Activated naive CD8-positive, alpha-beta T cell treated with anti-CD3 and anti-CD28 coated beads, Interleukin-2, amount 50 U/mL, for 24 hours (primary cell): ENCODE measurements at regions not wholly inside any gene's neighbourhood (a gene's known extent, or its start where the extent isn't known, plus 50 kb on each side); places are given as distances from the start of the nearest gene placed in this dataset.

Experiments used
- ATAC-seq: fragments of 150-1000 bp; cut with Tn5 transposase; one replicate; pipeline ENCODE4 v1.10.0; 2021
- DNase-seq: peaks from one replicate; pipeline ENCODE4 v3.0.0; 2021
- H3K27ac Mint-ChIP-seq: one replicate; pipeline ENCODE4 v1.8.0; 2021; ENCODE audit warnings: mild to moderate bottlenecking, mixed read lengths
- H3K27me3 Mint-ChIP-seq: one replicate; pipeline ENCODE4 v1.8.0; 2021; ENCODE audit warnings: mixed read lengths
- H3K36me3 Mint-ChIP-seq: one replicate; pipeline ENCODE4 v1.8.0; 2021; ENCODE audit warnings: low read depth, mixed read lengths
- H3K4me1 Mint-ChIP-seq: one replicate; pipeline ENCODE4 v1.8.0; 2021; ENCODE audit warnings: mixed read lengths
- H3K4me3 Mint-ChIP-seq: one replicate; pipeline ENCODE4 v1.8.0; 2021; ENCODE audit warnings: mild to moderate bottlenecking, moderate library complexity, mixed read lengths
- H3K9me3 Mint-ChIP-seq: one replicate; pipeline ENCODE4 v1.8.0; 2021; ENCODE audit warnings: mixed read lengths

GRCh38 chr4:138892483-138893407 lies 122.8 kb upstream of the NOCT start:
- Mint-ChIP-seq H3K4me1 (peaks cover 11% of the 10 kb centered on the region), H3K36me3 (no peaks in the 10 kb centered on the region), H3K4me3 (no peak overlapping the region), H3K27me3 (peaks cover 15% of the 10 kb centered on the region), H3K9me3 (no peaks in the 10 kb centered on the region), H3K27ac (no peak overlapping the region)
- DNase-seq (peak; percentile 1), ATAC-seq (peak; percentile 75)

DNA sequence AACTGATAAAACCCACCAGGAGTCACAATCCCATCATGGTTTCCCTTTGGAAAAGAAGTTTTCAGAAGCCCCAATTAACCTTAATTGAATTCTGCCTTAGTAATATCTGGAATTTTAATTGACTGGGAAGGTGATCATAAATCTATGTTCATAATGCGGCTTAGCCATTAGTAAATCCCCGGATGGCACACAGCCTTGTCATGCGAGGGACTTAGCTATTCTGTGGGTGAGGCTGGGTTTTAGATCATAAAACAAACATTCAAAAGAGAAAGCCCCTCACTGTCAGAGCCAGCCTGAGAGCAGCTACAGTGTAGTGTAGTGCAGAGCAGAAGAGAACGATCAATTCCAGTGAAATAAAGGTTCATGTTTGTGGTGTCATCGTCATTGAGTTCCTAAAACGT lies 124.0 kb upstream of the NOCT start:
- H3K36me3 Mint-ChIP-seq: no peaks in the 10 kb centered on the region
- no peak for ATAC-seq
- no peak overlapping the region for H3K27ac Mint-ChIP-seq
- H3K9me3 Mint-ChIP-seq: no peaks in the 10 kb centered on the region
- no peak for DNase-seq
- peaks cover 11% of the 10 kb centered on the region for H3K4me1 Mint-ChIP-seq
- H3K27me3 Mint-ChIP-seq: peaks cover 15% of the 10 kb centered on the region
- no peak overlapping the region for H3K4me3 Mint-ChIP-seq

DNA sequence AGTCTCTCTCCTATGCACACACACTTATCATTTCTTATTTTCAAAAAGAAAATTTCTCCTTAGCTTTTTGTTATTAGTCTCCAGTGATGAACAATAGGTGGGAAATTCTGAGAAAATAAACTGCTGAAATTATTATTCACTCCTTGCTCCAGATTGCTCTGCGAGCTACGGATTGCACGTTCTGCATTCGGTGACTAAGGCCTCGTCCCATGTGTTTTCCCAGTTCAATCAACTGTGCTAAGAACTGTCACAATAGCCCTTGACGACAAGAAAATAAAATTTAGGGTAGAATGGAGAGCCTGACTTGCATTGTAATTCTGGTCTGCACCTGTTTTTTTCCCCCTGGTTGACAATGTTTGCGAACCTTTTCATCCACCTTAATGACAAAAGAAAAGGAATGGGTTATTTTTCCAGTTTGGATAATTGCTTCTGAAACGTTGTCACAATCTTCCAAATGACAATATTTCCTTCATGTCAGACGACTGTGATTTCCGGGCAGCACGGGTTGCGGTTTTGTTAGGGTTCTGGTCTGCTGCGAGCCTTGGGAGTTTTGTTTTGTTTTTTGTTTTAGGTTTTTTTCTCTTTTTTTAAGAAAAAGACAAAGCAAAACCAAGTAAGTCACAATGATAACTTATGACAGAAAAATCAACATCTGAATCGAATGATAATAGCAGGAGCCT lies 124.5 kb upstream of the NOCT start:
- Mint-ChIP-seq H3K27ac (no peak overlapping the region), H3K27me3 (peaks cover 15% of the 10 kb centered on the region), H3K4me1 (peaks cover 11% of the 10 kb centered on the region), H3K36me3 (no peaks in the 10 kb centered on the region), H3K4me3 (no peak overlapping the region), H3K9me3 (no peaks in the 10 kb centered on the region)
- ATAC-seq (no peak), DNase-seq (no peak)

- Mint-ChIP-seq H3K27ac (no peak overlapping the region), H3K36me3 (no peaks in the 10 kb centered on the region), H3K4me3 (no peak overlapping the region), H3K27me3 (peaks cover 13% of the 10 kb centered on the region), H3K9me3 (no peaks in the 10 kb centered on the region), H3K4me1 (peaks cover 11% of the 10 kb centered on the region)
- DNase-seq: no peak
- no peak for ATAC-seq
Observed at GRCh38 chr4:138889216-138889615, 126.4 kb upstream of the NOCT start.

DNA sequence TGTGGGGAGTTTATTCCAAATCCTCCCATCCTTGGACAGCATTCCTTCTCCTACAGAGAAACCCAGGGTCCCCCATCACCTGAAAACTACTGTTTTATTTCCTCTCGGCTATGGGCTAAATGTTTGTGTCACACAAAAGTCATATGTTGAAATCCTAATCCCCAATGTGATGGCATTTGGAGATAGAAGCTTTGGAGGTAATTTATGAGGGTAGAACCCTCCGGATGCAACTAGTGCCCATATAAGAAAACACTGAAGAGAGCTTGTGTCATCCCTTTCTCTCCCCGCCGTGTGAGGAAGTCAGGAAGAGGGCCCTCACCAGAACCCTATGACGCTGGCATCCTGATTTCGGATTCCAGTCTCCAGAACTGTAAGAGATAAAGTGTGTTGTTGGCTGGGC lies 127.8 kb upstream of the NOCT start:
- Mint-ChIP-seq H3K4me1 (peaks cover 11% of the 10 kb centered on the region), H3K27ac (no peak overlapping the region), H3K9me3 (no peaks in the 10 kb centered on the region), H3K36me3 (no peaks in the 10 kb centered on the region), H3K27me3 (peaks cover 13% of the 10 kb centered on the region), H3K4me3 (no peak overlapping the region)
- no peak for DNase-seq
- no peak for ATAC-seq

DNA sequence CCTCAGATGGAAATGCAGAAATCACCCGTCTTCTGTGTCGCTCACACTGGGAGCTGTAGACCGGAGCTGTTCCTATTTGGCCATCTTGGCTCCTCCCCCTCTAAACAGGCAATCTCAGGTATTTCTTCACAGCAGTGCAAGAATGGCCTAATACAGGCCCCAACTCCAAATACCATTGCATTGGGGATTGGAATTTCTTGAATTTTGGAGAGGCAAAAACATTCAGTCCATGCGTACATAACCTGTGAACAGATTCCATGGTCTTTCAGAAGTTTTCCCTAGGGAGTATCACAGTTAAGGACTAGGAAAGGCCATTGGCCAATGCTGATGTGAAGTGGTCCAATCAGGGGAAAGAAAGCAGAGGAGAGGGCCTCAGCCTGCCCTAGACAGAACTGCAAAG lies 128.2 kb upstream of the NOCT start:
- Mint-ChIP-seq H3K36me3 (no peaks in the 10 kb centered on the region), H3K27ac (no peak overlapping the region), H3K9me3 (no peaks in the 10 kb centered on the region), H3K27me3 (peaks cover 13% of the 10 kb centered on the region), H3K4me1 (peaks cover 8% of the 10 kb centered on the region), H3K4me3 (no peak overlapping the region)
- DNase-seq: no peak
- ATAC-seq: no peak

DNA sequence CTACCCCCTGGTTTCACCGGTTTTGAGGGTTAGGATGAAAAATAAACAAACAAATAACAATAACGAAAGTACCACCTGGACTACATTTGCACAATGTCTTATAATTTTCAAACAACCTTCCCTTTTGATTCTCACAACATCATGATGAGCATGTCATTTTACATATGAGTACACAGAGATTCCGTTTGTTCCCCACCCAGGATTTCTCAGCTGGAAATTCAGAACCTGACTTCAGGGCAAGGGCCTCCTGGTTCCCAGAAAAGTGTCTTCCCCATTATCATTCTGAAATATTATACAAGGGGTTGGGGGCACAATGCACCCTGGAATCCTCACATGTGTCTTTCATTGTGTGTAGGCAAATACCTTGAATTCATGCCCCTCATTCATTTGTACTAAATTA lies 135.8 kb upstream of the NOCT start:
- no peak for ATAC-seq
- Mint-ChIP-seq H3K27me3 (peaks cover 5% of the 10 kb centered on the region), H3K27ac (no peak overlapping the region), H3K4me1 (no peaks in the 10 kb centered on the region), H3K9me3 (peaks cover 3% of the 10 kb centered on the region), H3K36me3 (no peaks in the 10 kb centered on the region), H3K4me3 (no peak overlapping the region)
- DNase-seq: no peak

GRCh38 chr4:138875891-138876608 lies 139.5 kb upstream of the NOCT start:
- peaks cover 3% of the 10 kb centered on the region for H3K9me3 Mint-ChIP-seq

GRCh38 chr4:138871555-138871875 lies 144.1 kb upstream of the NOCT start:
- Mint-ChIP-seq H3K4me3 (no peak overlapping the region), H3K36me3 (no peaks in the 10 kb centered on the region), H3K9me3 (no peaks in the 10 kb centered on the region), H3K27ac (no peak overlapping the region), H3K27me3 (peaks cover 13% of the 10 kb centered on the region), H3K4me1 (no peaks in the 10 kb centered on the region)
- ATAC-seq (no peak), DNase-seq (no peak)

More at GRCh38 chr4:138875891-138876608, 139.5 kb upstream of the NOCT start:
- DNase-seq: no peak
- H3K4me1 Mint-ChIP-seq: no peaks in the 10 kb centered on the region
- peaks cover 10% of the 10 kb centered on the region for H3K27me3 Mint-ChIP-seq
- no peak overlapping the region for H3K4me3 Mint-ChIP-seq
- H3K36me3 Mint-ChIP-seq: no peaks in the 10 kb centered on the region
- no peak overlapping the region for H3K27ac Mint-ChIP-seq
- ATAC-seq: no peak

GRCh38 chr4:138870737-138871554 lies 144.6 kb upstream of the NOCT start:
- Mint-ChIP-seq H3K27me3 (peaks cover 13% of the 10 kb centered on the region), H3K36me3 (no peaks in the 10 kb centered on the region), H3K27ac (no peak overlapping the region), H3K4me1 (no peaks in the 10 kb centered on the region), H3K4me3 (no peak overlapping the region), H3K9me3 (no peaks in the 10 kb centered on the region)
- peak; percentile 43 for DNase-seq
- ATAC-seq: no peak

GRCh38 chr4:138869631-138870030 lies 145.9 kb upstream of the NOCT start:
- Mint-ChIP-seq H3K4me3 (no peak overlapping the region), H3K9me3 (no peaks in the 10 kb centered on the region), H3K36me3 (no peaks in the 10 kb centered on the region), H3K4me1 (no peaks in the 10 kb centered on the region), H3K27me3 (peaks cover 12% of the 10 kb centered on the region), H3K27ac (no peak overlapping the region)
- ATAC-seq (no peak), DNase-seq (no peak)

- DNase-seq: no peak
Observed at GRCh38 chr4:138869165-138869564, 146.4 kb upstream of the NOCT start.

GRCh38 chr4:138868562-138868961 lies 147.0 kb upstream of the NOCT start:
- H3K4me1 Mint-ChIP-seq: no peaks in the 10 kb centered on the region
- peaks cover 12% of the 10 kb centered on the region for H3K27me3 Mint-ChIP-seq
- H3K9me3 Mint-ChIP-seq: no peaks in the 10 kb centered on the region
- H3K36me3 Mint-ChIP-seq: no peaks in the 10 kb centered on the region
- ATAC-seq (no peak), DNase-seq (no peak)
- H3K27ac Mint-ChIP-seq: no peak overlapping the region
- H3K4me3 Mint-ChIP-seq: no peak overlapping the region

More at GRCh38 chr4:138869165-138869564, 146.4 kb upstream of the NOCT start:
- Mint-ChIP-seq H3K36me3 (no peaks in the 10 kb centered on the region), H3K4me3 (no peak overlapping the region), H3K4me1 (no peaks in the 10 kb centered on the region), H3K27me3 (peaks cover 12% of the 10 kb centered on the region), H3K9me3 (no peaks in the 10 kb centered on the region), H3K27ac (no peak overlapping the region)
- ATAC-seq: no peak

DNA sequence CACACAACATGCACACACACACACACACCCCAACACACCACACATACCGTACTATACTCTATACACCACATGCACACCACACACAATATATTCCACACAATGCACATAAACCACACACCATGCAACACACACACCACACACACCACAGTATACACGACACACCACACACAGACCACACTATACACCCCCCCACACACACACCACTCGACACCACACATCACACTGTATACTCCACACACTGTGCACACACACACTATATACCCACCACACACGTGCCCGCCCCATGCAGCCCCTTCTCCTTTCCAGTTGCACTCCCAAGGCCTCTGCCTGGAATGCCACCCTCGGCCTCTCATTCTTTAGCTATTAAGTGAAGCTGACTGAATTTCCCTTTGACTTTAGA lies 148.2 kb upstream of the NOCT start:
- Mint-ChIP-seq H3K4me1 (no peaks in the 10 kb centered on the region), H3K36me3 (no peaks in the 10 kb centered on the region), H3K9me3 (no peaks in the 10 kb centered on the region), H3K27ac (no peak overlapping the region), H3K4me3 (no peak overlapping the region), H3K27me3 (peaks cover 12% of the 10 kb centered on the region)
- DNase-seq: no peak
- peak; percentile 23 for ATAC-seq
